Gastroesophageal sphincter (tissue), 4 donors: ENCODE measurements at regions not wholly inside any gene's neighbourhood (a gene's known extent, or its start where the extent isn't known, plus 50 kb on each side); places are given as distances from the start of the nearest gene placed in this dataset.

Source experiments
- ATAC-seq: fragments of 150-250 bp; one replicate; pipeline ENCODE4 v1.9.1; 2016; ENCODE audit warnings: mild to moderate bottlenecking, moderate library complexity
- H3K27ac ChIP-seq, 4 donors: fragments of 200-600 bp; sonication (generic) in 3 of 4; 1 replicate in 3 of 4; 2 replicates in 1 of 4; pipeline ENCODE4 v1.5.1; 2016 to 2019
- H3K27me3 ChIP-seq: fragments of 200-600 bp; sonication (generic); one replicate; pipeline ENCODE4 v1.5.1; 2019
- H3K36me3 ChIP-seq, 2 donors: fragments of 200-600 bp; sonication (generic); one replicate each; pipeline ENCODE4 v1.5.1; 2019; ENCODE audit warnings: control low read depth in 1 of 2
- H3K4me1 ChIP-seq, 3 donors: fragments of 200-600 bp; sonication (generic); 1 replicate in 2 of 3; 2 replicates in 1 of 3; pipeline ENCODE4 v1.5.1; 2016 to 2019; ENCODE audit warnings: control low read depth in 2 of 3
- H3K4me3 ChIP-seq, 2 donors: fragments of 200-600 bp; sonication (generic); one replicate each; pipeline ENCODE4 v1.5.1; 2019; ENCODE audit warnings: mild to moderate bottlenecking in 1 of 2, moderate library complexity in 1 of 2
- H3K9me3 ChIP-seq, 3 donors: fragments of 200-600 bp; sonication (generic); one replicate each; pipeline ENCODE4 v1.5.1; 2017 to 2019; ENCODE audit warnings: control low read depth in 2 of 3
- EP300 ChIP-seq: sonication (generic); formaldehyde crosslinking; IDR thresholded peaks from one replicate; pipeline ENCODE4 v1.6.1; 2017; ENCODE audit warnings: antibody characterized with exemption, mild to moderate bottlenecking
- POLR2A ChIP-seq, 2 donors: fragments of 450-650 bp; IDR thresholded peaks; one replicate each; pipeline ENCODE4 v1.6.1; 2017; ENCODE audit warnings: antibody characterized with exemption in 2 of 2, mild to moderate bottlenecking in 2 of 2, moderate library complexity in 1 of 2
- POLR2AphosphoS5 ChIP-seq: sonication (generic); formaldehyde crosslinking; IDR thresholded peaks from one replicate; pipeline ENCODE4 v1.6.1; 2017; ENCODE audit warnings: antibody characterized with exemption
- WGBS, 2 donors: methylation state at CpG; one replicate each; pipeline ENCODE4 v1.1.5; 2018; ENCODE audit warnings: low coverage in 1 of 2; 5-methylcytosine and 5-hydroxymethylcytosine counted together
- TF ChIP-seq, protein P1 (sequence below), 4 experiments: fragments of 200-600 bp in 2 of 4; fragments of 450-650 bp in 2 of 4; sonication (generic) in 1 of 4; IDR thresholded peaks; one replicate each; pipeline ENCODE4 v1.5.1; 2017 to 2019; ENCODE audit warnings: antibody characterized with exemption in 4 of 4, mild to moderate bottlenecking in 2 of 4, moderate library complexity in 2 of 4

DNA sequence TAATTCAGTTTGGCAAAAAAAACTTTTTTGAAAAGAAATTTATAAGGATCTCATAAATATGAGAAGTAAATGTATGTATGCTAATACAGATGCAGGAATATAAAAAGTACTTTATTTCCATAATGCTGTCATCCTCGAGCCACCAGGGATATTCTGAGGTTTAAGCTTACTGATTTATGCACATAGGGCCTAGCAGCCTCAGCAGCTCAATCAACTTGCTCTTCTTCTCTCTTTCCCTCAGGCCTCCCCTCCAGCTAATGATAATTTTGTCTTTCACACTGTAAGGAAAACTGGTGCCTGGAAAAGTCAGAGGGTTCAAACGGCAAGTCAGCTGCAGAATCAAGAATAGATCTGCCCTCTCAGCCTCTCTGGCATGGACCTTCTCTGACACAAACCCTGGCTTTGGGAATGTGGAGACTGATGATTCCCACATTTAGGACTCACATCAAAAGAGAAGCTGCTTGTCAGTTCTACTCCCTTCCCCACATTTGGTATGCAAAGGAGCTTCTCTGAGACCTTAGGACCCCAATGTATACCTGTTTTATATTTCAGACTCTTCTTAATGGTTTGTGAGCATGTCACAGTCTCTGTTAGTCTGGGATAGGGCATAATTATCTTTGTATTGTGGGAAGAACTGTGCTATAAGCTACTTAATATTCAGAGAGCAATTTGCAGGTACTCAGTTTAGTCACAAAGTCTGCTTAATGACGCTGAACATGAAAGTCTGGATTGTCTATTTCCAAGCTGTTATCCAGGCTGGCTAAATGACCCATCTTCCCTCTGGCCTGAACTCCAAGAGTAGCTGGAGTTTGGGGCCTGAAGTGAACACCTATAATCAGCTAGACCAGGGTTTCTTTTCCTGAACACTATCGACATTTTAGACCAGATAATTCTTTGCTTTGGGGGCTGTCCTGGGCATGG, 52.1 kb upstream of the DIPK1A start:
- Histone ChIP-seq H3K9me3 (no peaks in the 10 kb centered on the region), H3K36me3 (no peaks in the 10 kb centered on the region), H3K27ac (no peak overlapping the region), H3K27me3 (peaks cover 4% of the 10 kb centered on the region), H3K4me1 (peaks cover 0 to 7% (median 0%) of the 10 kb centered on the region in 3 donors), H3K4me3 (no peak overlapping the region)
- no peak for TF ChIP-seq POLR2A (IDR thresholded peaks at IDR 0.05)
- no peak for TF ChIP-seq EP300
- TF ChIP-seq, protein P1, sequence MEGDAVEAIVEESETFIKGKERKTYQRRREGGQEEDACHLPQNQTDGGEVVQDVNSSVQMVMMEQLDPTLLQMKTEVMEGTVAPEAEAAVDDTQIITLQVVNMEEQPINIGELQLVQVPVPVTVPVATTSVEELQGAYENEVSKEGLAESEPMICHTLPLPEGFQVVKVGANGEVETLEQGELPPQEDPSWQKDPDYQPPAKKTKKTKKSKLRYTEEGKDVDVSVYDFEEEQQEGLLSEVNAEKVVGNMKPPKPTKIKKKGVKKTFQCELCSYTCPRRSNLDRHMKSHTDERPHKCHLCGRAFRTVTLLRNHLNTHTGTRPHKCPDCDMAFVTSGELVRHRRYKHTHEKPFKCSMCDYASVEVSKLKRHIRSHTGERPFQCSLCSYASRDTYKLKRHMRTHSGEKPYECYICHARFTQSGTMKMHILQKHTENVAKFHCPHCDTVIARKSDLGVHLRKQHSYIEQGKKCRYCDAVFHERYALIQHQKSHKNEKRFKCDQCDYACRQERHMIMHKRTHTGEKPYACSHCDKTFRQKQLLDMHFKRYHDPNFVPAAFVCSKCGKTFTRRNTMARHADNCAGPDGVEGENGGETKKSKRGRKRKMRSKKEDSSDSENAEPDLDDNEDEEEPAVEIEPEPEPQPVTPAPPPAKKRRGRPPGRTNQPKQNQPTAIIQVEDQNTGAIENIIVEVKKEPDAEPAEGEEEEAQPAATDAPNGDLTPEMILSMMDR (IDR thresholded peaks at IDR 0.05) = no peak
- no peak for TF ChIP-seq POLR2AphosphoS5
- WGBS, 2 donors = 74 to 82% methylated on average over 4 of the region's 4 CpGs
- ATAC-seq = no peak

DNA sequence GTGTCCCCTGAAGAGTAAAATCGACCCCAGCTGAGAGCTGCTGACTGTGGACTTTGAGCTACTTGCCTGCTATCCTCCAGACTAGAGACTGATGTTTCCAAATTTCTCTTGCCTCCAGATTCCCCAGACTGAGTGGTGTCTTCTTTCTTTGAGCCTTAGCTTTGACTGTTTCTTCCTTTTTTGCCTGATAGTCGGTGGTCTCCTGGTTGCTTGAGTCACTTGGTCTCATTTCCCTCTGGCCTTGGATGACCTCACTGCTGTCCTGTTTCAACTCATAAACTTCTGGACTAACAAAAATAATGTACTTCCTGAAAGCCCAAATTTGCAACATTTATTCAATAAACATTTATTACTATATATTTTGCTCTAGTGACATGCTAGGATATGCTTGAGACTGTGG, 52.9 kb upstream of the DIPK1A start:
- TF ChIP-seq, protein P1 (IDR thresholded peaks at IDR 0.05) = no peak
- TF ChIP-seq EP300 (no peak), POLR2A (IDR thresholded peaks at IDR 0.05) (no peak), POLR2AphosphoS5 (no peak)
- H3K4me1 ChIP-seq = peaks cover 0 to 7% (median 0%) of the 10 kb centered on the region in 3 donors
- peaks cover 5% of the 10 kb centered on the region for H3K27me3 ChIP-seq
- no peak overlapping the region for H3K27ac ChIP-seq
- WGBS, 2 donors = 67 to 70% methylated on average over 1 to 2 of the region's 2 CpGs
- H3K36me3 ChIP-seq = no peaks in the 10 kb centered on the region
- H3K9me3 ChIP-seq = no peaks in the 10 kb centered on the region
- ATAC-seq = no peak
- H3K4me3 ChIP-seq = no peak overlapping the region

DNA sequence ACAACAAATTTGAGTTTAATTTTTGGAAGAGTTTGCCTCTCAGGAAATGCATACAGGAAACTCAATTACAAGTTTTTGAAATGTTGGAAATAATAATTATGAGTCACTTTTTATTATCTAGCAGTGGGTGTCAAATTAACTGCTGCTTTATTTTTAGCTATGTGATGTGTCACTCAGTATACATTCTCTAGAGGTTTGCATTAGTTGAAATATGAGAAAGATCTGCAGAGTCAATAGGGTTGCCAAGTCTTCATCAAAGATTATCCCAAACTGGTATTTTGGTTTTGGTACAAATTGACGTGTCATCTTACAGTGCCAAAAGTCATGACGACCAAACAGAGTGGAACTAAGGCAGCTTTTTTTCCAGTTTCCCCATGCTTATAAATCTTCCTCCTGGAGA, 54.3 kb upstream of the DIPK1A start:
- peaks cover 0 to 7% (median 0%) of the 10 kb centered on the region in 3 donors for H3K4me1 ChIP-seq
- TF ChIP-seq POLR2AphosphoS5 = no peak
- TF ChIP-seq, protein P1 (IDR thresholded peaks at IDR 0.05) = no peak
- no peak for TF ChIP-seq EP300
- no peak for TF ChIP-seq POLR2A (IDR thresholded peaks at IDR 0.05)
- H3K27me3 ChIP-seq = peaks cover 5% of the 10 kb centered on the region
- 17 to 22% methylated on average over 1 to 2 of the region's 2 CpGs for WGBS, 2 donors
- no peak overlapping the region for H3K4me3 ChIP-seq
- H3K9me3 ChIP-seq = no peaks in the 10 kb centered on the region
- no peak for ATAC-seq
- H3K36me3 ChIP-seq = no peaks in the 10 kb centered on the region
- no peak overlapping the region for H3K27ac ChIP-seq

DNA sequence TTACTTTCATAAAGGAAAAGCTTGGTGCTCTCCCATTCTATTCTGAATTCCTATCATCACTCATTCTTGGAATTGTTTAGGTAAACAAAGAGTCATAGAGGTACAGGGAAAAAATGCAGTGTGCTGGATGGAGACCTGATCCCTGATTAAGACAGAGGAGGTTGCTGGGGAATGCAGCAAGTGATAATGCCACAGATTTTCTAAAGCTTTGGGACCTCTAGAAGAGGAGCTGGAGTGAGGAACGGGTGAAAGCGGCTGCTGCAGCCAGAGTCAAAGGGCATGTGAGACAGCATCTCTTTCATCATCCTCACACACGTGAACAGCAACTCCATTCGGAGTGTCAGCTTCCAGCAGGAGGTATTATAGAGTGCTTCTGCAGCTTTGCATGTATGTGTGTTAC, 54.9 kb upstream of the DIPK1A start:
- WGBS, 2 donors = 7 to 33% methylated on average over 4 of the region's 4 CpGs
- no peak for ATAC-seq
- TF ChIP-seq EP300 = no peak
- TF ChIP-seq POLR2A (IDR thresholded peaks at IDR 0.05) = no peak
- TF ChIP-seq POLR2AphosphoS5 = no peak
- TF ChIP-seq, protein P1 (IDR thresholded peaks at IDR 0.05) = no peak
- Histone ChIP-seq H3K4me3 (no peak overlapping the region), H3K36me3 (no peaks in the 10 kb centered on the region), H3K27ac (no peak overlapping the region), H3K27me3 (peaks cover 5% of the 10 kb centered on the region), H3K9me3 (no peaks in the 10 kb centered on the region), H3K4me1 (peaks cover 0 to 7% (median 0%) of the 10 kb centered on the region in 3 donors)
